Spleen (tissue), 11 donors: ENCODE measurements at regions not wholly inside any gene's neighbourhood (a gene's known extent, or its start where the extent isn't known, plus 50 kb on each side); places are given as distances from the start of the nearest gene placed in this dataset.

Source experiments
- DNase-seq: peaks from one replicate; pipeline ENCODE4 v3.0.0-alpha.2; 2020
- H3K27ac ChIP-seq, 8 donors: fragments of 200-600 bp; sonication (generic) in 7 of 8; 1 replicate in 4 of 8; 2 replicates in 4 of 8; pipeline versions ENCODE4 v1.5.0 to v1.8.0; 2016 to 2021; ENCODE audit warnings: inconsistent platforms in 4 of 8, mild to moderate bottlenecking in 4 of 8, moderate library complexity in 1 of 8
- H3K27me3 ChIP-seq, 7 donors: fragments of 200-600 bp; sonication (generic) in 6 of 7; replicated peaks in 1 of 7; 1 replicate in 4 of 7; 2 replicates in 3 of 7; pipeline versions ENCODE4 v1.5.0 to v1.8.0; 2016 to 2021; ENCODE audit warnings: inconsistent platforms in 3 of 7, mild to moderate bottlenecking in 1 of 7
- H3K36me3 ChIP-seq, 6 donors: fragments of 200-600 bp; sonication (generic) in 5 of 6; 1 replicate in 4 of 6; 2 replicates in 2 of 6; pipeline versions ENCODE4 v1.5.0 to v1.8.0; 2016 to 2021; ENCODE audit warnings: inconsistent platforms in 2 of 6
- H3K4me1 ChIP-seq, 6 donors: fragments of 200-600 bp; sonication (generic) in 5 of 6; 1 replicate in 3 of 6; 2 replicates in 3 of 6; pipeline versions ENCODE4 v1.5.0 to v1.8.0; 2016 to 2021; ENCODE audit warnings: inconsistent platforms in 3 of 6
- H3K4me3 ChIP-seq, 8 donors: fragments of 200-600 bp; sonication (generic) in 7 of 8; 1 replicate in 4 of 8; 2 replicates in 4 of 8; pipeline versions ENCODE4 v1.5.0 to v1.8.0; 2016 to 2021; ENCODE audit warnings: inconsistent platforms in 4 of 8, mild to moderate bottlenecking in 4 of 8, moderate library complexity in 2 of 8
- H3K9me3 ChIP-seq, 8 donors: fragments of 200-600 bp; sonication (generic) in 7 of 8; 1 replicate in 4 of 8; 2 replicates in 4 of 8; pipeline versions ENCODE4 v1.5.0 to v1.8.0; 2016 to 2021; ENCODE audit warnings: inconsistent platforms in 4 of 8
- CTCF ChIP-seq, 11 experiments: fragments of 200-600 bp in 7 of 11; fragments of 450-650 bp in 4 of 11; sonication (generic) in 4 of 11; IDR thresholded peaks in 8 of 11; conservative IDR thresholded peaks in 3 of 11; 1 replicate in 7 of 11; 2 replicates in 4 of 11; pipeline versions ENCODE4 v1.4.0 to v1.8.0; 2016 to 2021; ENCODE audit warnings: antibody characterized with exemption in 11 of 11, inconsistent platforms in 4 of 11, mild to moderate bottlenecking in 1 of 11
- POLR2A ChIP-seq, 3 donors: fragments of 450-650 bp; IDR thresholded peaks; one replicate each; pipeline ENCODE4 v1.5.1; 2017; ENCODE audit warnings: antibody characterized with exemption in 3 of 3, mild to moderate bottlenecking in 1 of 3
- POLR2AphosphoS5 ChIP-seq, 3 donors: sonication (generic); formaldehyde crosslinking; IDR thresholded peaks; one replicate each; pipeline ENCODE4 v1.5.1; 2017; ENCODE audit warnings: antibody characterized with exemption in 3 of 3
- WGBS, 5 donors: extraction: QIAGEN DNeasy Blood & Tissue Kit in 3 of 5; methylation state at CpG; one replicate each; pipeline versions ENCODE4 v1.1.5 to v1.1.7; 2013 to 2018; 5-methylcytosine and 5-hydroxymethylcytosine counted together
- intact Hi-C: fragments of 100-400 bp; cut with DNase I; formaldehyde crosslinking; loops from one replicate; pipeline ENCODE4 v1.15.0; 2023; ENCODE audit warnings: low total_unique reads
- donor health status: healthy with polysubstance abuse.
- donor health status: DM: no; HTN: no; CAD: no; lungs with moderate emphysema.
- donor health status: DM: no; HTN: no; CAD: no.
- donor health status: Bipolar disorder and iron deficiency.
- donor health status: healthy.
- donor health status: DM: no; HTN: no; CAD: no.
- donor health status: DM: yes; HTN: yes; CAD: no.

- TF ChIP-seq POLR2A (IDR thresholded peaks at IDR 0.05) (no peak), CTCF (IDR thresholded peaks at IDR 0.05 in 8 of 11, conservative IDR thresholded peaks at IDR 0.05 in 3 of 11) (peak in 6 of 11 experiments; percentile 27 to 44 (median 38))
- H3K27me3 ChIP-seq, result no peaks in the 10 kb centered on the region
- H3K4me1 ChIP-seq, result no peaks in the 10 kb centered on the region
- intact Hi-C loops, result loop anchor here (2.0 kb wide), 1 partner anchor 245 kb away; no protein-coding TSS in a partner anchor
- no peaks in the 10 kb centered on the region for H3K36me3 ChIP-seq
- no peak for DNase-seq
- WGBS, 5 donors, result 44 to 75% (median 61%) methylated on average over 5 of the region's 5 CpGs
- peaks cover 0 to 5% (median 0%) of the 10 kb centered on the region in 8 donors for H3K9me3 ChIP-seq
- no peak overlapping the region for H3K4me3 ChIP-seq
- H3K27ac ChIP-seq, result no peak overlapping the region
Observed at GRCh38 chr11:26227301-26227746, 104.6 kb upstream of the ANO3 start.

- no peak overlapping the region for H3K27ac ChIP-seq
- 11 to 78% (median 64%) methylated on average over 3 of the region's 3 CpGs for WGBS, 5 donors
- TF ChIP-seq POLR2AphosphoS5 (IDR thresholded peaks at IDR 0.05) (no peak), CTCF (IDR thresholded peaks at IDR 0.05 in 8 of 11, conservative IDR thresholded peaks at IDR 0.05 in 3 of 11) (no peak), POLR2A (IDR thresholded peaks at IDR 0.05) (no peak)
- H3K4me3 ChIP-seq, result no peak overlapping the region
- DNase-seq, result no peak
- H3K9me3 ChIP-seq, result no peaks in the 10 kb centered on the region
- H3K27me3 ChIP-seq, result no peaks in the 10 kb centered on the region
- H3K36me3 ChIP-seq, result no peaks in the 10 kb centered on the region
- intact Hi-C loops, result loop anchor here (2.0 kb wide), 1 partner anchor 245 kb away; no protein-coding TSS in a partner anchor
- no peaks in the 10 kb centered on the region for H3K4me1 ChIP-seq
Observed at GRCh38 chr11:26227883-26228502, 103.9 kb upstream of the ANO3 start.

- H3K4me1 ChIP-seq, result no peaks in the 10 kb centered on the region
- WGBS, 5 donors, result 71 to 88% (median 83%) methylated on average over 2 of the region's 2 CpGs
- H3K9me3 ChIP-seq, result no peaks in the 10 kb centered on the region
- H3K4me3 ChIP-seq, result no peak overlapping the region
- intact Hi-C loops, result no loop called here
- no peak for DNase-seq
- H3K27ac ChIP-seq, result no peak overlapping the region
- H3K36me3 ChIP-seq, result no peaks in the 10 kb centered on the region
- H3K27me3 ChIP-seq, result no peaks in the 10 kb centered on the region
- no peak for TF ChIP-seq POLR2A (IDR thresholded peaks at IDR 0.05)
- TF ChIP-seq POLR2AphosphoS5 (IDR thresholded peaks at IDR 0.05), result no peak
- TF ChIP-seq CTCF (IDR thresholded peaks at IDR 0.05 in 8 of 11, conservative IDR thresholded peaks at IDR 0.05 in 3 of 11), result no peak
Observed at GRCh38 chr11:26228778-26229177, 103.2 kb upstream of the ANO3 start.

GRCh38 chr11:26229257-26229656, 102.7 kb upstream of the ANO3 start:
- no peaks in the 10 kb centered on the region for H3K27me3 ChIP-seq
- H3K27ac ChIP-seq, result no peak overlapping the region
- no peaks in the 10 kb centered on the region for H3K36me3 ChIP-seq
- H3K4me1 ChIP-seq, result no peaks in the 10 kb centered on the region
- DNase-seq, result no peak
- TF ChIP-seq CTCF (IDR thresholded peaks at IDR 0.05 in 8 of 11, conservative IDR thresholded peaks at IDR 0.05 in 3 of 11), result no peak
- no peak for TF ChIP-seq POLR2AphosphoS5 (IDR thresholded peaks at IDR 0.05)
- TF ChIP-seq POLR2A (IDR thresholded peaks at IDR 0.05), result no peak
- H3K9me3 ChIP-seq, result no peaks in the 10 kb centered on the region
- WGBS, 5 donors, result 68 to 79% (median 74%) methylated on average over 3 of the region's 3 CpGs
- no peak overlapping the region for H3K4me3 ChIP-seq
- intact Hi-C loops, result no loop called here
